Endothelial cell (in vitro differentiated cells): ENCODE measurements at regions not wholly inside any gene's neighbourhood (a gene's known extent, or its start where the extent isn't known, plus 50 kb on each side); places are given as distances from the start of the nearest gene placed in this dataset.

ENCODE experiments used
- DNase-seq: peaks from one replicate; pipeline ENCODE4 v3.0.0; 2021; ENCODE audit warnings: low spot score
- H3K27ac Mint-ChIP-seq: one replicate; pipeline ENCODE4 v1.8.0; 2021; ENCODE audit warnings: mixed read lengths, inconsistent platforms; ENCODE audit not compliant: unreplicated experiment
- H3K27me3 Mint-ChIP-seq: one replicate; pipeline ENCODE4 v1.8.0; 2021; ENCODE audit warnings: mild to moderate bottlenecking, moderate library complexity, mixed read lengths, inconsistent platforms; ENCODE audit not compliant: unreplicated experiment
- H3K36me3 Mint-ChIP-seq: one replicate; pipeline ENCODE4 v1.8.0; 2021; ENCODE audit warnings: mild to moderate bottlenecking, low read depth, mixed read lengths, inconsistent platforms; ENCODE audit not compliant: unreplicated experiment
- H3K4me1 Mint-ChIP-seq: one replicate; pipeline ENCODE4 v1.8.0; 2021; ENCODE audit warnings: mild to moderate bottlenecking, mixed read lengths, inconsistent platforms; ENCODE audit not compliant: unreplicated experiment
- H3K4me3 Mint-ChIP-seq: one replicate; pipeline ENCODE4 v1.8.0; 2021; ENCODE audit warnings: mild to moderate bottlenecking, mixed read lengths, inconsistent platforms; ENCODE audit not compliant: unreplicated experiment
- H3K9me3 Mint-ChIP-seq: one replicate; pipeline ENCODE4 v1.8.0; 2021; ENCODE audit warnings: mixed read lengths, inconsistent platforms; ENCODE audit not compliant: unreplicated experiment
- CTCF ChIP-seq: fragments of 200-600 bp; sonication (generic); IDR thresholded peaks from one replicate; pipeline ENCODE4 v1.5.0; 2021; ENCODE audit warnings: antibody characterized with exemption; ENCODE audit not compliant: unreplicated experiment

GRCh38 chr3:78115983-78116382, 1076.1 kb downstream of the ROBO2 start:
- no peak for TF ChIP-seq CTCF
- no peaks in the 10 kb centered on the region for H3K36me3 Mint-ChIP-seq
- H3K9me3 Mint-ChIP-seq = no peaks in the 10 kb centered on the region
- no peak overlapping the region for H3K4me3 Mint-ChIP-seq
- no peak for DNase-seq
- H3K27ac Mint-ChIP-seq = no peak overlapping the region
- H3K27me3 Mint-ChIP-seq = no peaks in the 10 kb centered on the region
- peaks cover 2% of the 10 kb centered on the region for H3K4me1 Mint-ChIP-seq

GRCh38 chr3:78116874-78117273, 1077.0 kb downstream of the ROBO2 start:
- no peaks in the 10 kb centered on the region for H3K4me1 Mint-ChIP-seq
- H3K27ac Mint-ChIP-seq = no peak overlapping the region
- H3K36me3 Mint-ChIP-seq = no peaks in the 10 kb centered on the region
- no peak overlapping the region for H3K4me3 Mint-ChIP-seq
- H3K27me3 Mint-ChIP-seq = no peaks in the 10 kb centered on the region
- no peaks in the 10 kb centered on the region for H3K9me3 Mint-ChIP-seq
- no peak for DNase-seq
- no peak for TF ChIP-seq CTCF

- H3K4me3 Mint-ChIP-seq = no peak overlapping the region
- H3K36me3 Mint-ChIP-seq = no peaks in the 10 kb centered on the region
Observed at GRCh38 chr3:78123058-78123457, 1083.2 kb downstream of the ROBO2 start.

GRCh38 chr3:78129707-78130106, 1089.8 kb downstream of the ROBO2 start:
- Mint-ChIP-seq H3K36me3 (no peaks in the 10 kb centered on the region), H3K27ac (no peak overlapping the region), H3K9me3 (no peaks in the 10 kb centered on the region), H3K4me3 (no peak overlapping the region), H3K4me1 (no peaks in the 10 kb centered on the region), H3K27me3 (no peaks in the 10 kb centered on the region)
- TF ChIP-seq CTCF = no peak
- no peak for DNase-seq

More at GRCh38 chr3:78123058-78123457, 1083.2 kb downstream of the ROBO2 start:
- no peak overlapping the region for H3K27ac Mint-ChIP-seq
- no peaks in the 10 kb centered on the region for H3K4me1 Mint-ChIP-seq
- H3K27me3 Mint-ChIP-seq = no peaks in the 10 kb centered on the region
- DNase-seq = no peak
- H3K9me3 Mint-ChIP-seq = no peaks in the 10 kb centered on the region
- TF ChIP-seq CTCF = no peak

GRCh38 chr3:78130741-78131290, 1090.9 kb downstream of the ROBO2 start:
- no peak for TF ChIP-seq CTCF

More at GRCh38 chr3:78130741-78131290, 1090.9 kb downstream of the ROBO2 start:
- Mint-ChIP-seq H3K4me1 (no peaks in the 10 kb centered on the region), H3K27ac (no peak overlapping the region), H3K27me3 (no peaks in the 10 kb centered on the region), H3K9me3 (no peaks in the 10 kb centered on the region), H3K4me3 (no peak overlapping the region), H3K36me3 (no peaks in the 10 kb centered on the region)
- DNase-seq = no peak
